H9 (cell line): ENCODE measurements at regions not wholly inside any gene's neighbourhood (a gene's known extent, or its start where the extent isn't known, plus 50 kb on each side); places are given as distances from the start of the nearest gene placed in this dataset.

Experiments
- DNase-seq: peaks from one replicate; pipeline ENCODE4 v3.0.0-alpha.2; 2017
- H2AFZ ChIP-seq: one replicate; pipeline ENCODE4 v1.6.1; 2013; ENCODE audit warnings: mild to moderate bottlenecking, low read length, control low read depth, moderate library complexity
- H2AK5ac ChIP-seq: 2 replicates; pipeline ENCODE4 v1.6.1; 2013; ENCODE audit warnings: low read length, control low read depth, mixed read lengths; ENCODE audit not compliant: insufficient read length
- H2BK120ac ChIP-seq: one replicate; pipeline ENCODE4 v1.6.1; 2013; ENCODE audit warnings: low read depth, mild to moderate bottlenecking, low read length, control low read depth, inconsistent platforms; ENCODE audit not compliant: poor library complexity, severe bottlenecking
- H2BK12ac ChIP-seq: 2 replicates; pipeline ENCODE4 v1.6.1; 2013; ENCODE audit warnings: low read length, control low read depth, mixed read lengths, low read depth; ENCODE audit not compliant: insufficient read length
- H2BK15ac ChIP-seq: 2 replicates; pipeline ENCODE4 v1.6.1; 2013; ENCODE audit warnings: low read depth, low read length, control low read depth
- H2BK20ac ChIP-seq: one replicate; pipeline ENCODE4 v1.6.1; 2013; ENCODE audit warnings: low read depth, mild to moderate bottlenecking, low read length, control low read depth, inconsistent platforms; ENCODE audit not compliant: poor library complexity, severe bottlenecking
- H2BK5ac ChIP-seq: 2 replicates; pipeline ENCODE4 v1.6.1; 2013; ENCODE audit warnings: low read length, control low read depth, mixed read lengths; ENCODE audit not compliant: insufficient read length
- H3K14ac ChIP-seq: 2 replicates; pipeline ENCODE4 v1.6.1; 2013; ENCODE audit warnings: low read length, control low read depth; ENCODE audit not compliant: insufficient read depth
- H3K18ac ChIP-seq: 2 replicates; pipeline ENCODE4 v1.6.1; 2013; ENCODE audit warnings: low read depth, mild to moderate bottlenecking, mixed read lengths, low read length, control low read depth; ENCODE audit not compliant: insufficient read length
- H3K23ac ChIP-seq: 2 replicates; pipeline ENCODE4 v1.6.1; 2013; ENCODE audit warnings: low read length, control low read depth, mixed read lengths, low read depth; ENCODE audit not compliant: insufficient read length
- H3K23me2 ChIP-seq: 2 replicates; pipeline ENCODE4 v1.6.1; 2013; ENCODE audit warnings: low read depth, mild to moderate bottlenecking, mixed read lengths, low read length, control low read depth; ENCODE audit not compliant: insufficient read length, poor library complexity, severe bottlenecking
- H3K27ac ChIP-seq: 2 replicates; pipeline ENCODE4 v1.5.1; 2013; ENCODE audit warnings: low read length, control low read depth, mixed read lengths, low read depth; ENCODE audit not compliant: insufficient read length
- H3K27me3 ChIP-seq: 2 replicates; pipeline ENCODE4 v1.6.1; 2013; ENCODE audit warnings: low read length, control low read depth, inconsistent platforms; ENCODE audit not compliant: insufficient read depth
- H3K4ac ChIP-seq: 2 replicates; pipeline ENCODE4 v1.6.1; 2013; ENCODE audit warnings: low read depth, mild to moderate bottlenecking, control low read depth, inconsistent platforms, low read length, moderate library complexity
- H3K4me1 ChIP-seq: 2 replicates; pipeline ENCODE4 v1.6.1; 2013; ENCODE audit warnings: low read length, control low read depth, inconsistent platforms; ENCODE audit not compliant: insufficient read depth
- H3K4me2 ChIP-seq: 2 replicates; pipeline ENCODE4 v1.6.1; 2013; ENCODE audit warnings: low read length, control low read depth, mixed read lengths; ENCODE audit not compliant: insufficient read length, insufficient read depth
- H3K56ac ChIP-seq: 2 replicates; pipeline ENCODE4 v1.6.1; 2013; ENCODE audit warnings: low read depth, mild to moderate bottlenecking, mixed read lengths, low read length, control low read depth; ENCODE audit not compliant: insufficient read length
- H3K79me1 ChIP-seq: 2 replicates; pipeline ENCODE4 v1.6.1; 2013; ENCODE audit warnings: low read depth, mild to moderate bottlenecking, moderate library complexity, low read length, control low read depth, inconsistent platforms; ENCODE audit not compliant: insufficient read depth, poor library complexity, severe bottlenecking
- H3K79me2 ChIP-seq: 2 replicates; pipeline ENCODE4 v1.6.1; 2013; ENCODE audit warnings: low read length, control low read depth, inconsistent platforms; ENCODE audit not compliant: insufficient read depth
- H3K9ac ChIP-seq: 2 replicates; pipeline ENCODE4 v1.6.1; 2013; ENCODE audit warnings: low read length, control low read depth, mixed read lengths; ENCODE audit not compliant: insufficient read length; ENCODE audit errors: extremely low read depth
- H3K9me3 ChIP-seq: one replicate; pipeline ENCODE4 v1.6.1; 2013; ENCODE audit warnings: low read depth, low read length, inconsistent platforms; ENCODE audit not compliant: control insufficient read depth
- H3T11ph ChIP-seq: one replicate; pipeline ENCODE4 v1.6.1; 2013; ENCODE audit warnings: mild to moderate bottlenecking, low read length, control low read depth, inconsistent platforms
- H4K20me1 ChIP-seq: one replicate; pipeline ENCODE4 v1.6.1; 2013; ENCODE audit not compliant: control insufficient read depth, insufficient read length, insufficient read depth
- H4K5ac ChIP-seq: 2 replicates; pipeline ENCODE4 v1.6.1; 2013; ENCODE audit warnings: low read depth, mild to moderate bottlenecking, mixed read lengths, low read length, control low read depth; ENCODE audit not compliant: insufficient read length
- H4K8ac ChIP-seq: replicated peaks from 2 replicates; pipeline ENCODE4 v1.6.1; 2013; ENCODE audit warnings: low read length, control low read depth, mixed read lengths, low read depth; ENCODE audit not compliant: insufficient read length
- H4K91ac ChIP-seq: 2 replicates; pipeline ENCODE4 v1.6.1; 2013; ENCODE audit warnings: low read depth, mild to moderate bottlenecking, moderate library complexity, mixed read lengths, low read length, control low read depth; ENCODE audit not compliant: insufficient read length
- H3K27ac Mint-ChIP-seq, 3 experiments: 2 replicates in 2 of 3; 3 replicates in 1 of 3; pipeline ENCODE4 v1.8.0; 2020 to 2021; ENCODE audit warnings: mixed read lengths in 3 of 3, mild to moderate bottlenecking in 1 of 3, moderate library complexity in 1 of 3
- H3K27me3 Mint-ChIP-seq: 2 replicates; pipeline ENCODE4 v1.8.0; 2021; ENCODE audit warnings: low read depth, mild to moderate bottlenecking, moderate library complexity, mixed read lengths
- H3K36me3 Mint-ChIP-seq, 3 experiments: 2 replicates in 2 of 3; 3 replicates in 1 of 3; pipeline ENCODE4 v1.8.0; 2020 to 2021; ENCODE audit warnings: low read depth in 3 of 3, mixed read lengths in 3 of 3; ENCODE audit not compliant: insufficient read depth in 1 of 3
- H3K4me1 Mint-ChIP-seq, 2 experiments: 2 replicates each; pipeline ENCODE4 v1.8.0; 2020; ENCODE audit warnings: mixed read lengths in 2 of 2
- H3K4me3 Mint-ChIP-seq, 2 experiments: 2 replicates in 1 of 2; 3 replicates in 1 of 2; pipeline ENCODE4 v1.8.0; 2020 to 2021; ENCODE audit warnings: mild to moderate bottlenecking in 2 of 2, mixed read lengths in 2 of 2, moderate library complexity in 1 of 2
- H3K9me3 Mint-ChIP-seq, 2 experiments: 2 replicates in 1 of 2; 3 replicates in 1 of 2; pipeline ENCODE4 v1.8.0; 2020; ENCODE audit warnings: mild to moderate bottlenecking in 2 of 2, mixed read lengths in 2 of 2, moderate library complexity in 1 of 2
- CTCF ChIP-seq: fragments of 200-600 bp; sonication (generic); conservative IDR thresholded peaks from 3 replicates; pipeline ENCODE4 v1.8.0; 2021; ENCODE audit warnings: antibody characterized with exemption, mild to moderate bottlenecking
- WGBS: extraction: QIAGEN DNeasy Blood & Tissue Kit; methylation state at CpG from one replicate; pipeline ENCODE4 v1.1.7; 2013; ENCODE audit warnings: missing lambda C conversion rate, low lambda C conversion rate, mixed read lengths; ENCODE audit not compliant: insufficient read length; ENCODE audit errors: extremely low coverage; 5-methylcytosine and 5-hydroxymethylcytosine counted together

- Histone ChIP-seq H3K23me2 (no peaks in the 10 kb centered on the region), H3K79me1 (no peaks in the 10 kb centered on the region), H2BK20ac (no peak overlapping the region), H3K27me3 (no peaks in the 10 kb centered on the region), H2BK5ac (no peak overlapping the region), H3K4ac (no peak overlapping the region), H3K56ac (no peak overlapping the region), H2BK120ac (no peak overlapping the region), H3K4me2 (no peak overlapping the region), H3K79me2 (no peaks in the 10 kb centered on the region), H4K20me1 (no peaks in the 10 kb centered on the region), H4K5ac (no peak overlapping the region), H3K4me1 (no peaks in the 10 kb centered on the region), H2AK5ac (no peak overlapping the region), H3K18ac (no peak overlapping the region), H3K27ac (no peak overlapping the region), H3K9me3 (no peaks in the 10 kb centered on the region), H3T11ph (no peak overlapping the region), H2BK12ac (no peak overlapping the region), H2AFZ (no peak overlapping the region), H3K9ac (no peak overlapping the region), H2BK15ac (no peak overlapping the region; the same call in 1 of the 2 replicates), H3K23ac (no peak overlapping the region), H4K91ac (no peak overlapping the region), H4K8ac (no peak overlapping the region), H3K14ac (no peak overlapping the region; the same call in 1 of the 2 replicates)
- no peak for TF ChIP-seq CTCF
- DNase-seq, result no peak
- H3K27me3 Mint-ChIP-seq, result no peaks in the 10 kb centered on the region
- H3K4me3 Mint-ChIP-seq, result no peak overlapping the region
- no CpG with 5 or more reads among the region's 11 CpGs for WGBS
- peaks cover 0 to 14% of the 10 kb centered on the region in 2 experiments; a peak in 3 of 5 replicates for H3K9me3 Mint-ChIP-seq
- no peaks in the 10 kb centered on the region for H3K4me1 Mint-ChIP-seq
- no peaks in the 10 kb centered on the region for H3K36me3 Mint-ChIP-seq
- H3K27ac Mint-ChIP-seq, result no peak overlapping the region
These were observed 82.9 kb upstream of the RUFY1 start for GRCh38 chr5:179467441-179467840.
